ENCODE measurements at regions not wholly inside any gene's neighbourhood (a gene's known extent, or its start where the extent isn't known, plus 50 kb on each side); places are given as distances from the start of the nearest gene placed in this dataset.

DNA sequence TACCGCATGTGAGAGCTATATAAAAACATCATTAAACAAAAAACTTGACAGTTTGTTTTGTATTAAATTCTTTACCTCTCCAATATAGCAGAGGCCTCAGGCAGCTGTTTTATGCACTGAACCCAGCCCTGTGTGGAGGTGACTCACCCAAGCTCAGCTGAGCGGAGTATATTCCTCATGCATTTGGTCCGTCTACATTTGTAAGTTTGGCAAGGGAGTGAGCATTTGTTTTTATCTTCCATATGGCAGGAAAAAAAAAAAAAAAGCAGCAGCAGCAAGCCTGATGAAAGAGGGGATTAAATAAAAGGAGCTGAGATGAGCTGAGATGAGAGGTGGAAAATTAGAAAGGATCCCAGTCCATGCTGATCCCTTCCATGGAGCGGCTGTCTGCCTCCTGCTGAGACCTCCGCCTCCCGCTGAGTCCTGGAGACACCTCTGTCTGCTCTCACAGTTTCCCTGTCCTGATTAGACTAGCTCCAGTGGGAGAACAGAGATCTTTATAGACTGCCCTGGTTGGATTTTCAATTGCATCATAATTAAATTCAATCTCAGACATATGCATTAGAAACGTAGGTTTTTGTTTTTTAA is 112.0 kb upstream of the CTNND2 start:
- Histone ChIP-seq H3K4me3 (replicated peaks in 1 of 2; ENCODE audit: low read depth in 1 of 2, low read length in 2 of 2) (no peak overlapping the region), H3K4me2 (ENCODE audit: low read length) (no peak overlapping the region), H2AFZ (ENCODE audit: low read depth, low read length, poor library complexity, severe bottlenecking) (no peak overlapping the region), H3K27me3 (ENCODE audit: insufficient read depth, low read length) (no peaks in the 10 kb centered on the region), H3K27ac (ENCODE audit: low read depth, low read length) (no peak overlapping the region), H3K9me3 (ENCODE audit: control insufficient read depth in 1 of 2, insufficient read depth in 1 of 2, low read depth in 1 of 2, low read length in 2 of 2) (peaks cover 0 to 20% of the 10 kb centered on the region in 2 experiments; a peak in 3 of 4 replicates), H4K20me1 (ENCODE audit: insufficient read depth) (no peaks in the 10 kb centered on the region), H3K9me2 (ENCODE audit: insufficient read depth) (no peaks in the 10 kb centered on the region), H3K79me2 (ENCODE audit: insufficient read depth, low read length) (no peaks in the 10 kb centered on the region), H3K36me3 (ENCODE audit: control insufficient read depth in 1 of 2, insufficient read depth in 2 of 2, low read length in 2 of 2) (no peaks in the 10 kb centered on the region), H3K9ac (ENCODE audit: low read length) (no peak overlapping the region), H3K4me1 (ENCODE audit: control insufficient read depth in 1 of 2, insufficient read depth in 2 of 2, low read length in 2 of 2) (no peaks in the 10 kb centered on the region)
- ATAC-seq, result no peak
- DNase-seq (ENCODE audit: low read depth, low spot score), result no peak
- POLR2A ChIA-PET, result no interaction called here
- TF ChIP-seq POLR2AphosphoS5 (IDR thresholded peaks at IDR 0.05; ENCODE audit: low read depth, low read length) (no peak), EGR1 (IDR thresholded peaks at IDR 0.05; ENCODE audit: low read depth) (no peak), SIN3A (IDR thresholded peaks at IDR 0.05; ENCODE audit: low read depth) (no peak), YY1 (IDR thresholded peaks at IDR 0.05; ENCODE audit: extremely low read depth, insufficient replicate concordance, low read depth, low read length) (no peak), CBX3 (IDR thresholded peaks at IDR 0.05; ENCODE audit: low read depth) (no peak), TCF7L2 (IDR thresholded peaks at IDR 0.05; ENCODE audit: borderline replicate concordance, extremely low read depth, insufficient read depth, insufficient read length) (no peak)
- intact Hi-C loops (cut with micrococcal nuclease), result no loop called here
- no TSS peak for BruUV-seq (replicated peaks)
- CTCF ChIA-PET, result no interaction called here
- RAD21 ChIA-PET (ENCODE audit: low non-redundant PET in 1 of 2, low total read pairs in 2 of 2, uncharacterized antibody in 2 of 2, unreplicated experiment in 2 of 2), result no interaction called here

DNA sequence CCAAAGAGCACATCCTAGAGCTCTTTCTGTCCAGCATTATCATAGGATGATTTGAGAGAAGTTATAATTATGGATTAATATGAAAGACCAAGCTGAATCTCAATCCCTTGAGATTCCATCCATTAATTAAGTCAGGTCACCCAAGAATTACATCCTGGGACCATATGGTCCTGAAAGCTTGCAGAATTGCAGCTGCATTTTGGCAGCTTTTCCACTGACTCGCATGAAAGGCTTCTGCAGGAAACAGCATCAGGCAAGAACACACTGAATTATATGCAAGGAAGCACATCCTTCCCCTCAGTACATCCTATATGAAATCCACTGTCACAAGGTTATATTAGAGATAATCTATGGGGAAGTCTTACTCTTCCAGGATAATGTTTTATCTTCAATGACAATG is 109.1 kb upstream of the CTNND2 start:
- intact Hi-C loops (cut with micrococcal nuclease), result no loop called here
- no TSS peak for BruUV-seq (replicated peaks)
- Histone ChIP-seq H3K4me1 (ENCODE audit: control insufficient read depth in 1 of 2, insufficient read depth in 2 of 2, low read length in 2 of 2) (no peaks in the 10 kb centered on the region), H3K27ac (ENCODE audit: low read depth, low read length) (no peak overlapping the region), H3K9me3 (ENCODE audit: control insufficient read depth in 1 of 2, insufficient read depth in 1 of 2, low read depth in 1 of 2, low read length in 2 of 2) (peaks cover 4 to 14% of the 10 kb centered on the region in 2 experiments; a peak in 3 of 4 replicates), H3K9ac (ENCODE audit: low read length) (no peak overlapping the region), H3K9me2 (ENCODE audit: insufficient read depth) (no peaks in the 10 kb centered on the region), H3K27me3 (ENCODE audit: insufficient read depth, low read length) (no peaks in the 10 kb centered on the region), H3K79me2 (ENCODE audit: insufficient read depth, low read length) (no peaks in the 10 kb centered on the region), H3K4me3 (replicated peaks in 1 of 2; ENCODE audit: low read depth in 1 of 2, low read length in 2 of 2) (no peak overlapping the region), H2AFZ (ENCODE audit: low read depth, low read length, poor library complexity, severe bottlenecking) (no peak overlapping the region), H4K20me1 (ENCODE audit: insufficient read depth) (no peaks in the 10 kb centered on the region), H3K36me3 (ENCODE audit: control insufficient read depth in 1 of 2, insufficient read depth in 2 of 2, low read length in 2 of 2) (no peaks in the 10 kb centered on the region), H3K4me2 (ENCODE audit: low read length) (no peak overlapping the region)
- ChIA-PET CTCF (no interaction called here), RAD21 (ENCODE audit: low non-redundant PET in 1 of 2, low total read pairs in 2 of 2, uncharacterized antibody in 2 of 2, unreplicated experiment in 2 of 2) (no interaction called here), POLR2A (no interaction called here)
- ATAC-seq (no peak), DNase-seq (ENCODE audit: low read depth, low spot score) (no peak)
- TF ChIP-seq, protein P1, sequence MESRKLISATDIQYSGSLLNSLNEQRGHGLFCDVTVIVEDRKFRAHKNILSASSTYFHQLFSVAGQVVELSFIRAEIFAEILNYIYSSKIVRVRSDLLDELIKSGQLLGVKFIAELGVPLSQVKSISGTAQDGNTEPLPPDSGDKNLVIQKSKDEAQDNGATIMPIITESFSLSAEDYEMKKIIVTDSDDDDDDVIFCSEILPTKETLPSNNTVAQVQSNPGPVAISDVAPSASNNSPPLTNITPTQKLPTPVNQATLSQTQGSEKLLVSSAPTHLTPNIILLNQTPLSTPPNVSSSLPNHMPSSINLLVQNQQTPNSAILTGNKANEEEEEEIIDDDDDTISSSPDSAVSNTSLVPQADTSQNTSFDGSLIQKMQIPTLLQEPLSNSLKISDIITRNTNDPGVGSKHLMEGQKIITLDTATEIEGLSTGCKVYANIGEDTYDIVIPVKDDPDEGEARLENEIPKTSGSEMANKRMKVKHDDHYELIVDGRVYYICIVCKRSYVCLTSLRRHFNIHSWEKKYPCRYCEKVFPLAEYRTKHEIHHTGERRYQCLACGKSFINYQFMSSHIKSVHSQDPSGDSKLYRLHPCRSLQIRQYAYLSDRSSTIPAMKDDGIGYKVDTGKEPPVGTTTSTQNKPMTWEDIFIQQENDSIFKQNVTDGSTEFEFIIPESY (IDR thresholded peaks at IDR 0.05; ENCODE audit: extremely low read depth, insufficient replicate concordance, low read length), result no peak
- TF ChIP-seq EZH2phosphoT487 (IDR thresholded peaks at IDR 0.05; ENCODE audit: borderline replicate concordance) (no peak), POLR2A (IDR thresholded peaks at IDR 0.05; ENCODE audit: borderline replicate concordance, extremely low read depth, insufficient read depth, insufficient read length) (no peak), SRF (IDR thresholded peaks at IDR 0.05; ENCODE audit: low read depth) (no peak), TCF7L2 (IDR thresholded peaks at IDR 0.05; ENCODE audit: borderline replicate concordance, extremely low read depth, insufficient read depth, insufficient read length) (no peak), SIN3A (IDR thresholded peaks at IDR 0.05; ENCODE audit: low read depth) (no peak), YY1 (IDR thresholded peaks at IDR 0.05; ENCODE audit: extremely low read depth, insufficient replicate concordance, low read depth, low read length) (no peak), EZH2 (IDR thresholded peaks at IDR 0.05) (no peak), POLR2AphosphoS5 (IDR thresholded peaks at IDR 0.05; ENCODE audit: low read depth, low read length) (no peak)
- TF ChIP-seq, protein P2, sequence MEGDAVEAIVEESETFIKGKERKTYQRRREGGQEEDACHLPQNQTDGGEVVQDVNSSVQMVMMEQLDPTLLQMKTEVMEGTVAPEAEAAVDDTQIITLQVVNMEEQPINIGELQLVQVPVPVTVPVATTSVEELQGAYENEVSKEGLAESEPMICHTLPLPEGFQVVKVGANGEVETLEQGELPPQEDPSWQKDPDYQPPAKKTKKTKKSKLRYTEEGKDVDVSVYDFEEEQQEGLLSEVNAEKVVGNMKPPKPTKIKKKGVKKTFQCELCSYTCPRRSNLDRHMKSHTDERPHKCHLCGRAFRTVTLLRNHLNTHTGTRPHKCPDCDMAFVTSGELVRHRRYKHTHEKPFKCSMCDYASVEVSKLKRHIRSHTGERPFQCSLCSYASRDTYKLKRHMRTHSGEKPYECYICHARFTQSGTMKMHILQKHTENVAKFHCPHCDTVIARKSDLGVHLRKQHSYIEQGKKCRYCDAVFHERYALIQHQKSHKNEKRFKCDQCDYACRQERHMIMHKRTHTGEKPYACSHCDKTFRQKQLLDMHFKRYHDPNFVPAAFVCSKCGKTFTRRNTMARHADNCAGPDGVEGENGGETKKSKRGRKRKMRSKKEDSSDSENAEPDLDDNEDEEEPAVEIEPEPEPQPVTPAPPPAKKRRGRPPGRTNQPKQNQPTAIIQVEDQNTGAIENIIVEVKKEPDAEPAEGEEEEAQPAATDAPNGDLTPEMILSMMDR (IDR thresholded peaks at IDR 0.05 in 2 of 3, conservative IDR thresholded peaks at IDR 0.05 in 1 of 3; ENCODE audit: borderline replicate concordance in 1 of 3, insufficient read depth in 1 of 3, low read depth in 2 of 3, low read length in 2 of 3), result no peak
- TF ChIP-seq, protein P3, sequence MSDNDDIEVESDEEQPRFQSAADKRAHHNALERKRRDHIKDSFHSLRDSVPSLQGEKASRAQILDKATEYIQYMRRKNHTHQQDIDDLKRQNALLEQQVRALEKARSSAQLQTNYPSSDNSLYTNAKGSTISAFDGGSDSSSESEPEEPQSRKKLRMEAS (IDR thresholded peaks at IDR 0.05), result no peak
- TF ChIP-seq, protein P4, sequence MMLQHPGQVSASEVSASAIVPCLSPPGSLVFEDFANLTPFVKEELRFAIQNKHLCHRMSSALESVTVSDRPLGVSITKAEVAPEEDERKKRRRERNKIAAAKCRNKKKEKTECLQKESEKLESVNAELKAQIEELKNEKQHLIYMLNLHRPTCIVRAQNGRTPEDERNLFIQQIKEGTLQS (IDR thresholded peaks at IDR 0.05), result no peak

Measured in HCT116 (cell line).